Smooth muscle cell (in vitro differentiated cells): ENCODE measurements at regions not wholly inside any gene's neighbourhood (a gene's known extent, or its start where the extent isn't known, plus 50 kb on each side); places are given as distances from the start of the nearest gene placed in this dataset.
"Not testable (repeated sequence)": the region's sequence is repeated elsewhere in the genome, so short reads cannot be mapped to it uniquely, and the experiment has no call there.

ENCODE experiments used
- DNase-seq: peaks from one replicate; lab custom pipeline; 2025; ENCODE audit not compliant: unreplicated experiment; lab: John Stamatoyannopoulos, UW
- H2AFZ ChIP-seq: fragments of 200-600 bp; sonication (generic); 2 replicates; pipeline ENCODE4 v1.6.0; 2016; ENCODE audit warnings: antibody characterized with exemption, low read depth, mild to moderate bottlenecking
- H3F3A ChIP-seq: fragments of 200-600 bp; sonication (generic); 2 replicates; pipeline ENCODE4 v1.6.0; 2017; ENCODE audit warnings: antibody characterized with exemption, low read depth
- H3K27ac ChIP-seq: fragments of 200-600 bp; sonication (generic); 2 replicates; pipeline ENCODE4 v1.5.1; 2016; ENCODE audit warnings: low read depth, mild to moderate bottlenecking
- H3K27me3 ChIP-seq: fragments of 200-600 bp; sonication (generic); 2 replicates; pipeline ENCODE4 v1.6.1; 2016; ENCODE audit warnings: low read depth, mild to moderate bottlenecking
- H3K36me3 ChIP-seq: fragments of 200-600 bp; sonication (generic); 2 replicates; pipeline ENCODE4 v1.5.1; 2016; ENCODE audit warnings: low read depth
- H3K4me1 ChIP-seq: fragments of 200-600 bp; sonication (generic); 2 replicates; pipeline ENCODE4 v1.5.1; 2016; ENCODE audit warnings: low read depth
- H3K4me2 ChIP-seq: fragments of 200-600 bp; sonication (generic); 2 replicates; pipeline ENCODE4 v1.6.0; 2016; ENCODE audit warnings: mild to moderate bottlenecking
- H3K4me3 ChIP-seq: fragments of 200-600 bp; sonication (generic); 2 replicates; pipeline ENCODE4 v1.5.1; 2016; ENCODE audit warnings: mild to moderate bottlenecking
- H3K79me2 ChIP-seq: fragments of 200-600 bp; sonication (generic); 2 replicates; pipeline ENCODE4 v1.6.0; 2016; ENCODE audit warnings: low read depth, mild to moderate bottlenecking
- H3K9ac ChIP-seq: fragments of 200-600 bp; sonication (generic); 2 replicates; pipeline ENCODE4 v1.6.0; 2016; ENCODE audit warnings: low read depth
- H3K9me3 ChIP-seq: fragments of 200-600 bp; sonication (generic); replicated peaks from 2 replicates; pipeline ENCODE4 v1.5.1; 2016; ENCODE audit warnings: low read depth
- H4K20me1 ChIP-seq: fragments of 200-600 bp; sonication (generic); 2 replicates; pipeline ENCODE4 v1.6.0; 2016; ENCODE audit warnings: low read depth
- WGBS: methylation state at CpG from one replicate; pipeline ENCODE4 v1.1.7; 2016; ENCODE audit warnings: low lambda C conversion rate; 5-methylcytosine and 5-hydroxymethylcytosine counted together
- TF ChIP-seq, protein P1 (sequence below): fragments of 200-600 bp; sonication (generic); IDR thresholded peaks from 2 replicates; pipeline ENCODE4 v1.5.1; 2017; ENCODE audit warnings: borderline replicate concordance, mild to moderate bottlenecking, antibody characterized with exemption; ENCODE audit not compliant: insufficient read depth, poor library complexity, severe bottlenecking

DNA sequence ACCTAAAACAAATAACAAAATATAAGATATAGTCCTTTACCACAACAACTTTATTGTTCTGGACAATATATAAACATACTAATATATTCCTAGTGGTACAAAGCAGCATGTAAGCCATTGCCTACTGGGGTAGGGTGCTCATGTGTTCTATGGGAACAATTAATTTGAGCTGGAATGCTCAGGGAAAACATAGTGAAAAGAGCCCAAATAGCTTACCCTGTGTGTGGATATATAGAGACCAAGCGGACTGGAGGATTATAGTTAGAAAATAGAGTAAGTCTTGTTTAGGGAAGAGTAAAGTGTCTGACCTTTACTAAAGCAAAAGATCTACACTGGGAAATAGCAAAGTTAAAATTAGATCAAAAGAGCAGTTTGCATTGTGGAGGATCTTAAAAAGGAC, 64.8 kb downstream of the MAD2L1 start:
- no peaks in the 10 kb centered on the region for H4K20me1 ChIP-seq
- no peaks in the 10 kb centered on the region for H3K9me3 ChIP-seq
- 90% methylated on average over 1 of the region's 1 CpG for WGBS
- H3K9ac ChIP-seq: no peak overlapping the region
- H3K27ac ChIP-seq: no peak overlapping the region
- no peaks in the 10 kb centered on the region for H3K4me1 ChIP-seq
- H3K27me3 ChIP-seq: peaks cover 27% of the 10 kb centered on the region
- no peaks in the 10 kb centered on the region for H3K36me3 ChIP-seq
- H2AFZ ChIP-seq: no peak overlapping the region
- no peak overlapping the region for H3K4me3 ChIP-seq
- DNase-seq: no peak
- TF ChIP-seq, protein P1, sequence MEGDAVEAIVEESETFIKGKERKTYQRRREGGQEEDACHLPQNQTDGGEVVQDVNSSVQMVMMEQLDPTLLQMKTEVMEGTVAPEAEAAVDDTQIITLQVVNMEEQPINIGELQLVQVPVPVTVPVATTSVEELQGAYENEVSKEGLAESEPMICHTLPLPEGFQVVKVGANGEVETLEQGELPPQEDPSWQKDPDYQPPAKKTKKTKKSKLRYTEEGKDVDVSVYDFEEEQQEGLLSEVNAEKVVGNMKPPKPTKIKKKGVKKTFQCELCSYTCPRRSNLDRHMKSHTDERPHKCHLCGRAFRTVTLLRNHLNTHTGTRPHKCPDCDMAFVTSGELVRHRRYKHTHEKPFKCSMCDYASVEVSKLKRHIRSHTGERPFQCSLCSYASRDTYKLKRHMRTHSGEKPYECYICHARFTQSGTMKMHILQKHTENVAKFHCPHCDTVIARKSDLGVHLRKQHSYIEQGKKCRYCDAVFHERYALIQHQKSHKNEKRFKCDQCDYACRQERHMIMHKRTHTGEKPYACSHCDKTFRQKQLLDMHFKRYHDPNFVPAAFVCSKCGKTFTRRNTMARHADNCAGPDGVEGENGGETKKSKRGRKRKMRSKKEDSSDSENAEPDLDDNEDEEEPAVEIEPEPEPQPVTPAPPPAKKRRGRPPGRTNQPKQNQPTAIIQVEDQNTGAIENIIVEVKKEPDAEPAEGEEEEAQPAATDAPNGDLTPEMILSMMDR: no peak
- no peaks in the 10 kb centered on the region for H3K79me2 ChIP-seq
- H3K4me2 ChIP-seq: no peak overlapping the region
- no peaks in the 10 kb centered on the region for H3F3A ChIP-seq

GRCh38 chr4:120000591-120001296, 65.9 kb downstream of the MAD2L1 start:
- WGBS: 60% methylated on average over 6 of the region's 6 CpGs
- H3K36me3 ChIP-seq: no peaks in the 10 kb centered on the region
- no peak overlapping the region for H2AFZ ChIP-seq
- no peaks in the 10 kb centered on the region for H3K9me3 ChIP-seq
- TF ChIP-seq, protein P1: no peak
- H3K27me3 ChIP-seq: peaks cover 35% of the 10 kb centered on the region
- H3F3A ChIP-seq: no peaks in the 10 kb centered on the region
- no peak overlapping the region for H3K9ac ChIP-seq
- H4K20me1 ChIP-seq: no peaks in the 10 kb centered on the region
- H3K79me2 ChIP-seq: no peaks in the 10 kb centered on the region
- H3K4me3 ChIP-seq: no peak overlapping the region
- no peak overlapping the region for H3K4me2 ChIP-seq
- DNase-seq: no peak
- H3K4me1 ChIP-seq: no peaks in the 10 kb centered on the region
- no peak overlapping the region for H3K27ac ChIP-seq

GRCh38 chr4:119996024-119996423, 70.6 kb downstream of the MAD2L1 start:
- peaks cover 71% of the 10 kb centered on the region for H3K27me3 ChIP-seq
- not testable (repeated sequence) for H3K9me3 ChIP-seq, H3K36me3 ChIP-seq, H2AFZ ChIP-seq, DNase-seq, H3K4me2 ChIP-seq, H3K4me3 ChIP-seq, H3F3A ChIP-seq, H3K9ac ChIP-seq, H3K79me2 ChIP-seq, H4K20me1 ChIP-seq, H3K4me1 ChIP-seq, H3K27ac ChIP-seq
- 20% methylated on average over 10 of the region's 10 CpGs for WGBS

DNA sequence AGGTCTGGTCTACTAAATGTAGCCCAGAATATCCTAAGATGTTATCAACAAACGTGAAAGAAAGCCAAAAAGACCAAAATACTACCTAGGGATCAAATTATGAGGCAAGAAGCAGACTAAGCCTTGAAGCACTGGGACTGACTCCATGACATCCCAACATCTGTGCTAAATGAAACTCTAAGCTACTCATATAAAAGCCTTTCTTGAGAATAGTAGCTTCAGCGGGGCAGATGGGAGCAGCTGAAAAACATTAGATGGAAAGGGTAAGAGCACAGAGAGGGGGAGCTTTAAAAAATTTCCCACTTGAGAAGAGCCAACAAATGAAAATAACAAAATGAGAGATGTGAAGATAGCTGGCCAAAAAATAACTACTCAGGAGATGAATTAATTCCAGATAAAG, 81.7 kb downstream of the MAD2L1 start:
- DNase-seq: no peak
- TF ChIP-seq, protein P1: no peak
- peaks cover 12% of the 10 kb centered on the region for H3K27me3 ChIP-seq
- no peaks in the 10 kb centered on the region for H3K9me3 ChIP-seq
- H2AFZ ChIP-seq: no peak overlapping the region
- no peak overlapping the region for H3K9ac ChIP-seq
- no peaks in the 10 kb centered on the region for H3K79me2 ChIP-seq
- H3K4me2 ChIP-seq: no peak overlapping the region
- 67% methylated on average over 2 of the region's 2 CpGs for WGBS
- H3K4me1 ChIP-seq: no peaks in the 10 kb centered on the region
- no peaks in the 10 kb centered on the region for H4K20me1 ChIP-seq
- H3K36me3 ChIP-seq: no peaks in the 10 kb centered on the region
- H3K27ac ChIP-seq: no peak overlapping the region
- H3K4me3 ChIP-seq: no peak overlapping the region
- H3F3A ChIP-seq: no peaks in the 10 kb centered on the region
